Mesothelial cell of epicardium (in vitro differentiated cells): ENCODE measurements at regions not wholly inside any gene's neighbourhood (a gene's known extent, or its start where the extent isn't known, plus 50 kb on each side); places are given as distances from the start of the nearest gene placed in this dataset.

Experiments used
- DNase-seq, 2 experiments: peaks; one replicate each; pipeline ENCODE4 v3.0.0; 2021; ENCODE audit warnings: low spot score in 2 of 2; ENCODE audit not compliant: unreplicated experiment in 2 of 2
- H3K27ac Mint-ChIP-seq: 2 replicates; pipeline ENCODE4 v1.8.0; 2021; ENCODE audit warnings: mixed read lengths
- H3K27me3 Mint-ChIP-seq: 2 replicates; pipeline ENCODE4 v1.8.0; 2021; ENCODE audit warnings: low read depth, mixed read lengths
- H3K36me3 Mint-ChIP-seq: 2 replicates; pipeline ENCODE4 v1.8.0; 2021; ENCODE audit warnings: mixed read lengths
- H3K4me1 Mint-ChIP-seq: 2 replicates; pipeline ENCODE4 v1.8.0; 2021; ENCODE audit warnings: mixed read lengths
- H3K4me3 Mint-ChIP-seq: 2 replicates; pipeline ENCODE4 v1.8.0; 2021; ENCODE audit warnings: mild to moderate bottlenecking, moderate library complexity, mixed read lengths
- H3K9me3 Mint-ChIP-seq: 2 replicates; pipeline ENCODE4 v1.8.0; 2021; ENCODE audit warnings: mixed read lengths
- TF ChIP-seq, protein P1 (sequence below): fragments of 200-600 bp; sonication (generic); IDR thresholded peaks from one replicate; pipeline ENCODE4 v1.5.0; 2021; ENCODE audit warnings: antibody characterized with exemption; ENCODE audit not compliant: unreplicated experiment

DNA sequence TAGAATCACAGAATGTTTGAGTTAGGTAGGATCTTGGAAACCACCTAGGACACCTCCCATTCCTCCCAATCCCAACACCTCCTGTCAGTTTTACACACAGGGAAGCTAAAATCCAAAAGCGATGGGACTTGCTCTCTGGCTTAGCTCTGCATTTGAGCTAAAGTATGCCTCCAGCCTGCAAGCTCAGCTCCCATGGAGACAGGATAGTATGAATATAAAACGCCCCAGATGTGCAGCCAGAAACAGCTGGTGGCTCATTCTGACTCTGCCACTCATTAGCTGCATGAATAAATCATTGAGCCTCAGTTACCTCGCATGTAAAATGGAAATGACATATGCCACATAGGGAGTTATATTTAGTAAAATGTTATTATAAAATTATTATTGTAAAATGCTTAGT, 336.0 kb downstream of the SUCLA2 start:
- no peak overlapping the region for H3K4me3 Mint-ChIP-seq
- H3K27ac Mint-ChIP-seq: no peak overlapping the region
- no peaks in the 10 kb centered on the region for H3K4me1 Mint-ChIP-seq
- peaks cover 1% of the 10 kb centered on the region for H3K27me3 Mint-ChIP-seq
- H3K36me3 Mint-ChIP-seq: no peaks in the 10 kb centered on the region
- peaks cover 3% of the 10 kb centered on the region for H3K9me3 Mint-ChIP-seq
- no peak for DNase-seq
- TF ChIP-seq, protein P1, sequence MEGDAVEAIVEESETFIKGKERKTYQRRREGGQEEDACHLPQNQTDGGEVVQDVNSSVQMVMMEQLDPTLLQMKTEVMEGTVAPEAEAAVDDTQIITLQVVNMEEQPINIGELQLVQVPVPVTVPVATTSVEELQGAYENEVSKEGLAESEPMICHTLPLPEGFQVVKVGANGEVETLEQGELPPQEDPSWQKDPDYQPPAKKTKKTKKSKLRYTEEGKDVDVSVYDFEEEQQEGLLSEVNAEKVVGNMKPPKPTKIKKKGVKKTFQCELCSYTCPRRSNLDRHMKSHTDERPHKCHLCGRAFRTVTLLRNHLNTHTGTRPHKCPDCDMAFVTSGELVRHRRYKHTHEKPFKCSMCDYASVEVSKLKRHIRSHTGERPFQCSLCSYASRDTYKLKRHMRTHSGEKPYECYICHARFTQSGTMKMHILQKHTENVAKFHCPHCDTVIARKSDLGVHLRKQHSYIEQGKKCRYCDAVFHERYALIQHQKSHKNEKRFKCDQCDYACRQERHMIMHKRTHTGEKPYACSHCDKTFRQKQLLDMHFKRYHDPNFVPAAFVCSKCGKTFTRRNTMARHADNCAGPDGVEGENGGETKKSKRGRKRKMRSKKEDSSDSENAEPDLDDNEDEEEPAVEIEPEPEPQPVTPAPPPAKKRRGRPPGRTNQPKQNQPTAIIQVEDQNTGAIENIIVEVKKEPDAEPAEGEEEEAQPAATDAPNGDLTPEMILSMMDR: no peak

DNA sequence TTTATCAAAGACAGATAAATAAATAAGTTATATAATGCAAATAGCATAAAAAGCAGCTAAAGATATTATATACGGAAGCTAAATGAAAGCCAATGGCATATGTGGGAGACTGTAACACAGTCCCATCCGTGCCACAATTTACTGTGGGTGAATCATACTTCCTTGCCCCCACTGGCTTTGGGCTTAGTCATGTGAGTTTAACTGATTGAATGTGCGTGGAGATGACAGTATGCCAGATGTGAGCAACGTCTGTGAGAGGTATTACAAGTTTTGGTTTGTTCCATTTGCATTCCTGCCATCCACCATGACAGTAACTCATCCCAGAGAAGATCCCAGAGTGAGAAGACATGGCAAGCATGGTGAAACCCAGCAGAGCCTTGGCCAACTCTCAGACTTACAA, 340.0 kb downstream of the SUCLA2 start:
- Mint-ChIP-seq H3K9me3 (peaks cover 3% of the 10 kb centered on the region), H3K36me3 (no peaks in the 10 kb centered on the region), H3K4me3 (no peak overlapping the region), H3K4me1 (no peaks in the 10 kb centered on the region), H3K27ac (no peak overlapping the region), H3K27me3 (peaks cover 3% of the 10 kb centered on the region)
- DNase-seq: no peak
- TF ChIP-seq, protein P1: no peak

DNA sequence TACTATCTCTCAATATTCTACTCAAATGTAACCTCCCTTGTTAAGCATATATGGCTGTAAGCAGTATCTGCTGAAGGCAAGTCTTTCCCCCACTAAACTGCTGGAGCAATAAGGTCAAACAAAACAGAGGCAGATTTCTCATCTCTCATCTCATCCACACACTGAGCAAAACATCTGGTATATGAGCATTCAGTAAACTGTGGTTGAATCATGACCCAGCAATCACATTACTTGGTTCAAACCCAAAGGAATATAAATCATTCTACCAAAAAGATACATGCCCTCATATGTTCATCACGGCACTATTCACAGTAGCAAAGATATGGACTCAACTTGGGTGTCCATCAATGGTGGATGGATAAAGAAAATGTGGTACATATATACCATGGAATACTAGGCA, 344.4 kb downstream of the SUCLA2 start:
- Mint-ChIP-seq H3K9me3 (peaks cover 3% of the 10 kb centered on the region), H3K4me3 (no peak overlapping the region), H3K27ac (no peak overlapping the region), H3K36me3 (no peaks in the 10 kb centered on the region), H3K4me1 (no peaks in the 10 kb centered on the region), H3K27me3 (peaks cover 3% of the 10 kb centered on the region)
- DNase-seq: no peak
- TF ChIP-seq, protein P1: no peak

DNA sequence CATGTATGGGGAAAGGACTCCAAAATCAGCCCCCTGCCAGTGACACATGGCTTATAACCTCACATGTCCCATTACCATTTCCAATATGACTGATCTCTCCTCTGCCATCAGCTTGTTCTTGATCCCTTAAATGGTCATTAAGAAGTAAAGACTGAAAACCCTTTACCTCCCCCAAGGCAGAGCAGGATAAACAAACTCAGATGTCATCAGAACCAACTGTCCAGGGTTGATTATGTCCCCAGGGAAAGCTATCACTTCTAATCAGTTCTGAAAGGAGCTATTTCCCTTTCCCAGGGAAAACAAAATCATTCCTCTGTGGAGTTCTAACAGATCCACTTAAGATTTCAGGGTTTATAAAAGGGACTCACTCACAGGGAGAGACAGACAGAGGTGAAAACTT, 350.9 kb downstream of the SUCLA2 start:
- H3K9me3 Mint-ChIP-seq: no peaks in the 10 kb centered on the region
- no peak overlapping the region for H3K4me3 Mint-ChIP-seq
- H3K27ac Mint-ChIP-seq: no peak overlapping the region
- no peaks in the 10 kb centered on the region for H3K27me3 Mint-ChIP-seq
- TF ChIP-seq, protein P1: no peak
- H3K36me3 Mint-ChIP-seq: no peaks in the 10 kb centered on the region
- DNase-seq: no peak
- H3K4me1 Mint-ChIP-seq: no peaks in the 10 kb centered on the region

DNA sequence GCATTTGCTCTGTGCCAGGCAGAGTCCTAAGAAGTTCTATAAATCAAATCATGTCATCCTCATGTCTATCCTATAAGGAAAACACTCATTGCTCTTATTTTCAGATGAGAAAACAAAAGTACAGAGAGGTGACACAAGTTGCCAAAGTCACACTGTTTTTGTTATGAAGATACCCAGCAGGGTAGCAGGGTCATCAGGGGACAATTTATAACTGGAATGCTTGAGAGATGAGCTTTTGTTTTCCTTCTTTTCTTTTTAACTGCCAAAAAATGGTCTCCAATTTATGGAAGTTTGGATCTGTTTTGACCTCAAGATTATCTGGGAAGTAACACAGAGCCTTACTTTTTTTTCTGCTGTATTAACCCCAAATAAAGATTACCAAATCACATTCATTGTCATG, 354.1 kb downstream of the SUCLA2 start:
- H3K27me3 Mint-ChIP-seq: no peaks in the 10 kb centered on the region
- no peak overlapping the region for H3K4me3 Mint-ChIP-seq
- TF ChIP-seq, protein P1: no peak
- no peak for DNase-seq
- H3K4me1 Mint-ChIP-seq: no peaks in the 10 kb centered on the region
- H3K27ac Mint-ChIP-seq: no peak overlapping the region
- no peaks in the 10 kb centered on the region for H3K9me3 Mint-ChIP-seq
- no peaks in the 10 kb centered on the region for H3K36me3 Mint-ChIP-seq

DNA sequence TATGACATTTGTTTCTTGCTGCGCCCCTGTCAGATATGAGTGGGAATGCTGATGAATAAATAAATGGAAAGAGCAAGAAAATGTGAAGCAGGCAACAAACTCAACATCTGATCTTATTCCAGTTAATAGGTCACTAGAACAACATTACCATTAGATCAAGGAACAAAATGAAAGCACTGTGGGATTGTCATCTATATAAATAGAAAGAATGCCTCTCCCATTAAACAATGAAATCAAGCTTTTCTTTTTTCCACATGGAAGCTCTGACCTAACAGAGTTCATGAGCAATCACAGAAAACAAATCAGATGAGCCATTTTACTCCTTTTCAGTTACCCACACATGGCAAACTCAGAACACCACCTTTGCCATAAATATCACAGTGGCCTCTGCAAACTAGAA, 354.8 kb downstream of the SUCLA2 start:
- Mint-ChIP-seq H3K9me3 (no peaks in the 10 kb centered on the region), H3K27me3 (no peaks in the 10 kb centered on the region), H3K4me1 (no peaks in the 10 kb centered on the region), H3K36me3 (no peaks in the 10 kb centered on the region), H3K4me3 (no peak overlapping the region), H3K27ac (no peak overlapping the region)
- TF ChIP-seq, protein P1: no peak
- DNase-seq: no peak
